ENCODE measurements at regions not wholly inside any gene's neighbourhood (a gene's known extent, or its start where the extent isn't known, plus 50 kb on each side); places are given as distances from the start of the nearest gene placed in this dataset.
A peak's percentile ranks its signal among the peaks of the same experiment; 100 is the strongest.

DNA sequence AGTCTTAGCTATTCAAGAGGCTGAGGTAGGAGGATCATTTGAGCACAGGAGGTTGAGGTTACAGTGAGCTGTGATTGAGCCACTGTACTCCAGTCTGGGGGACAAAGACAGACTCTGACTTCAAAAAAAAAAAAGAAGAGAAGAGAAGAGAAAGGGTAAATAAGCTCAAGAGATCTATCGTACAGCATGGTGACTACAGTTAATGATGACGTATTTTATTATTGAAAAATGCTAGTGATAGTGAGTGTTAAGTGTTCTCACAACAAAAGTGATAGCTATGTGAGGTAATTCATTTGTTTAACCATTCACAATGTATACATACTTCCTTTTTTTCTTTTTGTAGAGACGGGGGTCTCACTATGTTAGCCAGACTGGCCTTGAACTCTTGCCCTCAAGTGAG is 121.5 kb upstream of the RPL34 start:
- Histone ChIP-seq H3K36me3 (ENCODE audit: control insufficient read depth in 2 of 3, insufficient read depth in 3 of 3, low read length in 3 of 3) (no peaks in the 10 kb centered on the region), H3K4me1 (ENCODE audit: control insufficient read depth in 2 of 2, insufficient read depth in 2 of 2, low read length in 2 of 2) (no peaks in the 10 kb centered on the region), H3K9me3 (ENCODE audit: control insufficient read depth in 2 of 3, low read length in 3 of 3) (peaks cover 0 to 3% (median 0%) of the 10 kb centered on the region in 3 experiments), H3K4me3 (ENCODE audit: low read length) (no peak overlapping the region), H3K27ac (ENCODE audit: low read depth, low read length) (no peak overlapping the region), H3K27me3 (ENCODE audit: control insufficient read depth in 2 of 2, insufficient read depth in 2 of 2, low read length in 2 of 2) (no peaks in the 10 kb centered on the region)
- Mint-ChIP-seq H3K9me3 (peaks cover 0 to 28% (median 3%) of the 10 kb centered on the region in 11 donors), H3K27ac (peak overlapping the region in 1 of 9 donors; percentile 35), H3K27me3 (peaks cover 0 to 3% (median 0%) of the 10 kb centered on the region in 5 donors), H3K36me3 (peaks cover 0 to 15% (median 3%) of the 10 kb centered on the region in 5 donors), H3K4me3 (no peak overlapping the region), H3K4me1 (peaks cover 0 to 16% (median 7%) of the 10 kb centered on the region in 7 donors)
- ATAC-seq (no peak), DNase-seq (no peak)
- ChIA-PET POLR2A (interaction anchor here (0.7 to 1.2 kb wide), 4 partner anchors 13 to 115 kb away, joined by 3 read pairs; no protein-coding TSS in a partner anchor), CTCF (interaction anchor here (1.2 kb wide), 1 partner anchor 26 kb away, joined by 3 read pairs; no protein-coding TSS in a partner anchor)
- intact Hi-C loops (cut with micrococcal nuclease), result no loop called here

DNA sequence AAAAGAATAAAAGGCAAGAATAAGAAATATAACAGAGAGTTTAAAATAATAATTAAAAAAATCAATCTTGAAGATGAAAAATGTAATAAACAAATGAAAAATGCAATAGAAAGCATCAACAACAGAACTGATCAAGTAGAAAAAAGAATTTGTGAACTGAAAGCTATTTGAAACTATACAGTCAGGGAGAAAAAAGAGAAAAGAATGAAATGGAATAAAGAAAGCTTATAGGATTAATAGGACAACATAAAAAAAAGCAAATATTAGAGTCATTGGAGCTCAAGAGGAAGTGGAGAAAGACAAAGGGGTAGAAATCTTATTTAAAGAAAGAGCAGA is 126.8 kb upstream of the RPL34 start:
- no peaks in the 10 kb centered on the region for H3K36me3 ChIP-seq (ENCODE audit: control insufficient read depth in 2 of 3, insufficient read depth in 3 of 3, low read length in 3 of 3)
- Mint-ChIP-seq H3K9me3 (peaks cover 3 to 46% (median 12%) of the 10 kb centered on the region in 11 donors), H3K4me3 (no peak overlapping the region), H3K4me1 (peaks cover 0 to 13% (median 3%) of the 10 kb centered on the region in 7 donors), H3K36me3 (peaks cover 0 to 34% (median 7%) of the 10 kb centered on the region in 5 donors), H3K27ac (no peak overlapping the region), H3K27me3 (peaks cover 0 to 3% (median 0%) of the 10 kb centered on the region in 5 donors)
- no peaks in the 10 kb centered on the region for H3K4me1 ChIP-seq (ENCODE audit: control insufficient read depth in 2 of 2, insufficient read depth in 2 of 2, low read length in 2 of 2)
- ATAC-seq (no peak), DNase-seq (no peak)
- intact Hi-C loops (cut with micrococcal nuclease), result loop anchor here (1.0 to 5.0 kb wide), 4 partner anchors 321 to 476 kb away; no protein-coding TSS in a partner anchor
- H3K27me3 ChIP-seq (ENCODE audit: control insufficient read depth in 2 of 2, insufficient read depth in 2 of 2, low read length in 2 of 2), result no peaks in the 10 kb centered on the region
- H3K27ac ChIP-seq (ENCODE audit: low read depth, low read length), result no peak overlapping the region
- ChIA-PET CTCF (interaction anchor here (1.1 to 2.0 kb wide), 3 partner anchors 464 to 475 kb away, joined by 5 to 8 read pairs (median 6); no protein-coding TSS in a partner anchor), POLR2A (interaction anchor here (0.7 kb wide), 1 partner anchor 1572 kb away, joined by 3 read pairs; no protein-coding TSS in a partner anchor)
- H3K9me3 ChIP-seq (ENCODE audit: control insufficient read depth in 2 of 3, low read length in 3 of 3), result peaks cover 0 to 12% (median 0%) of the 10 kb centered on the region in 3 experiments
- H3K4me3 ChIP-seq (ENCODE audit: low read length), result no peak overlapping the region

DNA sequence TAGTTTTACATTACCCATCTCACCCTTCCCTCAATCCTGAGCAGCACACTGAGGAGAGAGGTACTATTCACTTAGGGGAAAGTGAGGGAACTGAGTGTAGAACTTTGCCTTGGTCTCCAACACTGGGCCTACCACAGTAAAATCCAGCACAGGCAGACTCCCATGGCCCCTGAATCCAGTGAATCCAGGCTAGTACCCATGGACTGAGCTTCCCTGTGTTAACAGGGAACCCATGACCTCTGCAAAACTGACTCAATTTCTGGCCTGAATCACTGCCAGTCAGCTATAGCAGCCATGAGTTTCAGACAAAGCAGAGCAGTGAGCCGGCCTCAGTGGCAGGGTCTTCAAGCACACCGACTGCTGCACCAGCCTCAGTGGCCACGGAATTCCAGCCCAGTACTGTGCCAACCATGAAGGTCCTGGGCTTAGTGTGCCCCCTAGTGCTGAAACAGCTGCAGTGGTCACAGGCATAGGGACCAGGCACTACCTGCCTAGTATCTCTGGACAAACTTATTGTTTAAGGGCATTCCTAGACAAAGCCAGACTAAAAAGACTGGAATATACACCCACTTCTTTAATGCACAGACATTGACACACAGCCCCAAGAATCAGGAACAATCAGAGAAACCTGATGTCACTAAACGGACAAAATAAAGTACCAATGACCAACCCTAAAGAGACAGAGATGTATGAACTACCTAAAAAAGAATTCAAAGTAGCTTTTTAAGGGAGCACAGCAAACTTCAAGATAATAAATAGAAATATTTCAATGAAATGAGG is 127.4 kb upstream of the RPL34 start:
- DNase-seq (no peak), ATAC-seq (peak; percentile 27)
- Mint-ChIP-seq H3K36me3 (peaks cover 0 to 29% (median 7%) of the 10 kb centered on the region in 5 donors), H3K4me1 (peaks cover 0 to 13% (median 3%) of the 10 kb centered on the region in 7 donors), H3K27ac (no peak overlapping the region), H3K27me3 (peaks cover 0 to 3% (median 0%) of the 10 kb centered on the region in 5 donors), H3K9me3 (peaks cover 3 to 46% (median 12%) of the 10 kb centered on the region in 11 donors), H3K4me3 (no peak overlapping the region)
- peaks cover 0 to 12% (median 0%) of the 10 kb centered on the region in 3 experiments for H3K9me3 ChIP-seq (ENCODE audit: control insufficient read depth in 2 of 3, low read length in 3 of 3)
- no peak overlapping the region for H3K27ac ChIP-seq (ENCODE audit: low read depth, low read length)
- intact Hi-C loops (cut with micrococcal nuclease), result loop anchor here (1.0 to 5.0 kb wide), 4 partner anchors 321 to 476 kb away; no protein-coding TSS in a partner anchor
- H3K27me3 ChIP-seq (ENCODE audit: control insufficient read depth in 2 of 2, insufficient read depth in 2 of 2, low read length in 2 of 2), result no peaks in the 10 kb centered on the region
- no peaks in the 10 kb centered on the region for H3K4me1 ChIP-seq (ENCODE audit: control insufficient read depth in 2 of 2, insufficient read depth in 2 of 2, low read length in 2 of 2)
- POLR2A ChIA-PET, result interaction anchor here (0.7 kb wide), 1 partner anchor 1572 kb away, joined by 3 read pairs; no protein-coding TSS in a partner anchor
- H3K36me3 ChIP-seq (ENCODE audit: control insufficient read depth in 2 of 3, insufficient read depth in 3 of 3, low read length in 3 of 3), result no peaks in the 10 kb centered on the region
- CTCF ChIA-PET, result interaction anchor here (0.6 to 2.0 kb wide), 4 partner anchors 391 to 474 kb away, joined by 3 to 8 read pairs (median 4); no protein-coding TSS in a partner anchor
- no peak overlapping the region for H3K4me3 ChIP-seq (ENCODE audit: low read length)

DNA sequence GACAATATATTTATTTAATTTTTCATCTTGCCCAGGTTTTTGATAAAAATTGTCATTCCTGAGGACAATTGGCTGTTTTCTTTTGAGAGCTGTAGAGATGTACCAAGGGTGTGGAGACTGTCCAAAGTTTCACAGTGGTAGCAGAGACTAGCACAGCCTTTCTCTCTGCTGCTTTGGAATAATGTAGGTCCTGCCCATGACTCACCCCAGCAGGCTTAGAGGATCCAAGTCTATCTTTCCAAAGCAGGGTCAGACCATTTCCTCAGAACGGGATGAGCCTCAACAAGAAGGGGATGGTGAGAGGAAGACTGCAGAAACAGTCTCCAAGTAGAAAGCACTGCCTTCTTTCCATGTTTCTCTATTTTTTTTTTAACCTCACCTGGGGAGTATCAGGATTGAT is 131.5 kb upstream of the RPL34 start:
- Mint-ChIP-seq H3K4me3 (no peak overlapping the region), H3K36me3 (peaks cover 0 to 24% (median 5%) of the 10 kb centered on the region in 5 donors), H3K4me1 (peaks cover 8 to 34% (median 23%) of the 10 kb centered on the region in 7 donors), H3K9me3 (peaks cover 3 to 19% (median 11%) of the 10 kb centered on the region in 11 donors), H3K27me3 (no peaks in the 10 kb centered on the region), H3K27ac (peak overlapping the region in 1 of 9 donors; percentile 33)
- ChIA-PET POLR2A (interaction anchor here (1.0 kb wide), 1 partner anchor 109 kb away, joined by 4 read pairs; no protein-coding TSS in a partner anchor), CTCF (no interaction called here)
- no peak for DNase-seq
- no peak for ATAC-seq
- H3K4me1 ChIP-seq (ENCODE audit: control insufficient read depth in 2 of 2, insufficient read depth in 2 of 2, low read length in 2 of 2), result peaks cover 5 to 6% of the 10 kb centered on the region in 2 donors
- no peaks in the 10 kb centered on the region for H3K27me3 ChIP-seq (ENCODE audit: control insufficient read depth in 2 of 2, insufficient read depth in 2 of 2, low read length in 2 of 2)
- H3K36me3 ChIP-seq (ENCODE audit: control insufficient read depth in 2 of 3, insufficient read depth in 3 of 3, low read length in 3 of 3), result no peaks in the 10 kb centered on the region
- intact Hi-C loops (cut with micrococcal nuclease), result no loop called here
- no peak overlapping the region for H3K27ac ChIP-seq (ENCODE audit: low read depth, low read length)
- H3K4me3 ChIP-seq (ENCODE audit: low read length), result no peak overlapping the region
- peaks cover 0 to 9% (median 0%) of the 10 kb centered on the region in 3 experiments for H3K9me3 ChIP-seq (ENCODE audit: control insufficient read depth in 2 of 3, low read length in 3 of 3)

DNA sequence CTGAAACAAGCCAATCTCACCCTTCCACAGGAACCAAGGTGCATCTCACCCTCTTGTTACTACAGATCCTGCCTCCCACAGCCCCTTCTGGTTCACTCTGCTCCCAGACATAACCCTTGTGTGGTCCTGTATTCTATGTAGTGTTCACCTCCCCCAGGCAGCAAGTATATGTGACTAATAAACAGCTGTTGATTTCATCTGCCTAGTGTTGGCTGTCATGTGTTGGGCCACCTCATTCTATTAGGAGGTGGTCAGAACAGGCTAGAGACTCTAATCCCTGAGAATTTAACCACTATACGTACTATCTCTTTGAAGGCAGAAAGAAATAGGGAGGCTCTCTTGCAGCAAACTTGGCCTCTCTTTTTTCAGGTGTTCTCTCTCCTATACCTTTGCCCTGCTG is 134.3 kb upstream of the RPL34 start:
- Mint-ChIP-seq H3K27ac (peak overlapping the region in 1 of 9 donors; percentile 56), H3K27me3 (no peaks in the 10 kb centered on the region), H3K4me3 (no peak overlapping the region), H3K36me3 (peaks cover 0 to 8% (median 0%) of the 10 kb centered on the region in 5 donors), H3K9me3 (peaks cover 0 to 3% (median 0%) of the 10 kb centered on the region in 11 donors), H3K4me1 (peaks cover 25 to 50% (median 44%) of the 10 kb centered on the region in 7 donors)
- ChIA-PET CTCF (interaction anchor here (1.5 kb wide), 1 partner anchor 86 kb away, joined by 4 read pairs; no protein-coding TSS in a partner anchor), POLR2A (interaction anchor here (0.9 kb wide), 2 partner anchors 13 to 16 kb away, joined by 3 read pairs; no protein-coding TSS in a partner anchor)
- intact Hi-C loops (cut with micrococcal nuclease), result no loop called here
- H3K4me1 ChIP-seq (ENCODE audit: control insufficient read depth in 2 of 2, insufficient read depth in 2 of 2, low read length in 2 of 2), result peaks cover 18 to 21% of the 10 kb centered on the region in 2 donors
- H3K9me3 ChIP-seq (ENCODE audit: control insufficient read depth in 2 of 3, low read length in 3 of 3), result no peaks in the 10 kb centered on the region
- no peak overlapping the region for H3K4me3 ChIP-seq (ENCODE audit: low read length)
- no peaks in the 10 kb centered on the region for H3K27me3 ChIP-seq (ENCODE audit: control insufficient read depth in 2 of 2, insufficient read depth in 2 of 2, low read length in 2 of 2)
- ATAC-seq (no peak), DNase-seq (no peak)
- no peak overlapping the region for H3K27ac ChIP-seq (ENCODE audit: low read depth, low read length)
- H3K36me3 ChIP-seq (ENCODE audit: control insufficient read depth in 2 of 3, insufficient read depth in 3 of 3, low read length in 3 of 3), result no peaks in the 10 kb centered on the region

DNA sequence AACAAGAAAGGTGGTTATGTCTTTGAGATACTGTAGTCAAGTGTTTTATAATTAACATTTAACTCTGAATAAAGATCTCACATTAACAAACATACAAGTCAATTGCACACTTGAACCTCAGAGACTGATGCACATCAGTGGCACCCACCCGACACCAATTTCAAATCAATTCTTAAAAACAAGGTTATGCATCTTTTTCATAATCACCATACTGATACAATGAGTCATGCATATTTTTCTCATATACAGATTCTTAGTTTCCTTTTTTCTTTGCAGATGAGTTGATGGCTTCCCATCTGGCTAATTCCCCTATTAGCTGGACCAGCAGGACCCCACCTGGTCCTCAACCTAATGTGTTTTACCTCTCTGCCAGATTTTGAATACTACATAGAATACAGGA is 136.2 kb upstream of the RPL34 start:
- no peaks in the 10 kb centered on the region for H3K27me3 ChIP-seq (ENCODE audit: control insufficient read depth in 2 of 2, insufficient read depth in 2 of 2, low read length in 2 of 2)
- H3K4me1 Mint-ChIP-seq, result peaks cover 25 to 47% (median 44%) of the 10 kb centered on the region in 7 donors
- peaks cover 0 to 3% (median 0%) of the 10 kb centered on the region in 11 donors for H3K9me3 Mint-ChIP-seq
- peaks cover 0 to 4% (median 0%) of the 10 kb centered on the region in 5 donors for H3K36me3 Mint-ChIP-seq
- CTCF ChIA-PET, result no interaction called here
- peak overlapping the region in 6 of 9 donors; percentile 9 to 83 (median 52) for H3K27ac Mint-ChIP-seq
- H3K27ac ChIP-seq (ENCODE audit: low read depth, low read length), result no peak overlapping the region
- H3K27me3 Mint-ChIP-seq, result no peaks in the 10 kb centered on the region
- DNase-seq, result no peak
- intact Hi-C loops (cut with micrococcal nuclease), result loop anchor here in 1 of 2 donors (5.0 kb wide), 1 partner anchor 372 kb away; no protein-coding TSS in a partner anchor
- H3K4me1 ChIP-seq (ENCODE audit: control insufficient read depth in 2 of 2, insufficient read depth in 2 of 2, low read length in 2 of 2), result peaks cover 18 to 21% of the 10 kb centered on the region in 2 donors
- peak overlapping the region in 7 of 10 donors; percentile 21 to 81 (median 72) for H3K4me3 Mint-ChIP-seq
- no peaks in the 10 kb centered on the region for H3K9me3 ChIP-seq (ENCODE audit: control insufficient read depth in 2 of 3, low read length in 3 of 3)
- no peak overlapping the region for H3K4me3 ChIP-seq (ENCODE audit: low read length)
- no peak for ATAC-seq
- POLR2A ChIA-PET, result interaction anchor here (1.1 to 1.5 kb wide), 2 partner anchors 17 to 105 kb away, joined by 3 to 5 read pairs; no protein-coding TSS in a partner anchor
- H3K36me3 ChIP-seq (ENCODE audit: control insufficient read depth in 2 of 3, insufficient read depth in 3 of 3, low read length in 3 of 3), result no peaks in the 10 kb centered on the region
